ENCODE measurements at regions not wholly inside any gene's neighbourhood (a gene's known extent, or its start where the extent isn't known, plus 50 kb on each side); places are given as distances from the start of the nearest gene placed in this dataset.

- Histone ChIP-seq H3K27ac (no peak overlapping the region), H3K36me3 (ENCODE audit: low read depth) (no peaks in the 10 kb centered on the region), H3K79me2 (ENCODE audit: insufficient read depth) (no peaks in the 10 kb centered on the region), H3K9me2 (ENCODE audit: insufficient read depth) (no peaks in the 10 kb centered on the region), H3K27me3 (replicated peaks; ENCODE audit: insufficient read depth) (0 out of 2 replicates have a peak, but pooled peaks cover 2% of the 10 kb centered on the region), H3K4me3 (no peak overlapping the region), H4K20me1 (ENCODE audit: insufficient read depth) (no peaks in the 10 kb centered on the region), H2AFZ (no peak overlapping the region), H3F3A (ENCODE audit: insufficient read depth) (no peaks in the 10 kb centered on the region), H3K9me3 (ENCODE audit: low read depth) (no peaks in the 10 kb centered on the region), H3K4me1 (ENCODE audit: insufficient read depth) (peaks cover 3% of the 10 kb centered on the region; the same call in 1 of the 2 replicates), H3K4me2 (ENCODE audit: unreplicated experiment) (no peak overlapping the region), H3K9ac (no peak overlapping the region)
- in situ Hi-C loops (cut with MboI), result no loop called here
- TF ChIP-seq EZH2phosphoT487 (IDR thresholded peaks at IDR 0.05; ENCODE audit: insufficient read depth, low read depth), result no peak
- no peak for TF ChIP-seq EZH2 (IDR thresholded peaks at IDR 0.05; ENCODE audit: insufficient read depth, poor library complexity, severe bottlenecking)
- DNase-seq, result peak; percentile 69
- WGBS, 2 experiments (ENCODE audit: low coverage in 1 of 2, low lambda C conversion rate in 2 of 2, missing lambda C conversion rate in 2 of 2), result 72 to 75% methylated on average over 9 of the region's 9 CpGs
Measured at GRCh38 chr4:151887031-151887815, 126.4 kb upstream of the GATB start.

DNA sequence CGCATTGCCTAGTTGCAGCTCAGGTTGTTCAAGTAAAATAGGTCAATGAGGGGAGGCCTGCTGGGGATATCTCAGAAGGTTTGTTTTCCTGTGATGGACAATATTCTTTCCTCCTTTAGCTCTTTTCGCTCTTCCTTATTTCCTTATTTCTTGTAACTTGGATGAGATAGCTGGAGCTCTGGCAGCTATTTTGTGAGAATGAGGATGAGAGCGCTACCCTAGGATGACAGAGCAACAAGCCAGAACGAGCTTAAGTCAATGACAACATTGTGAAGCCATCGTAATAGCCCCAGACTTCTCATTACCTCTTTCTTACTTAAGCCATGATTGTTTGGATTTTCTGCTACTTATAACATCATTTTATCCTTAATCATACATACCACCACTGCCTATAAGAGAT lies 124.3 kb upstream of the GATB start:
- H3K9me3 ChIP-seq (ENCODE audit: low read depth), result no peaks in the 10 kb centered on the region
- no peak overlapping the region for H2AFZ ChIP-seq
- no peak overlapping the region for H3K27ac ChIP-seq
- H3K4me1 ChIP-seq (ENCODE audit: insufficient read depth), result peaks cover 3% of the 10 kb centered on the region; the same call in 1 of the 2 replicates
- H3F3A ChIP-seq (ENCODE audit: insufficient read depth), result no peaks in the 10 kb centered on the region
- H3K9ac ChIP-seq, result no peak overlapping the region
- no peaks in the 10 kb centered on the region; the same call in 1 of the 2 replicates for H3K27me3 ChIP-seq (replicated peaks; ENCODE audit: insufficient read depth)
- in situ Hi-C loops (cut with MboI), result no loop called here
- no peak for TF ChIP-seq EZH2 (IDR thresholded peaks at IDR 0.05; ENCODE audit: insufficient read depth, poor library complexity, severe bottlenecking)
- no peak for TF ChIP-seq EZH2phosphoT487 (IDR thresholded peaks at IDR 0.05; ENCODE audit: insufficient read depth, low read depth)
- H3K9me2 ChIP-seq (ENCODE audit: insufficient read depth), result no peaks in the 10 kb centered on the region
- WGBS, 2 experiments (ENCODE audit: low coverage in 1 of 2, low lambda C conversion rate in 2 of 2, missing lambda C conversion rate in 2 of 2), result 79 to 82% methylated on average over 5 of the region's 5 CpGs
- no peaks in the 10 kb centered on the region for H4K20me1 ChIP-seq (ENCODE audit: insufficient read depth)
- H3K4me2 ChIP-seq (ENCODE audit: unreplicated experiment), result no peak overlapping the region
- H3K79me2 ChIP-seq (ENCODE audit: insufficient read depth), result no peaks in the 10 kb centered on the region
- H3K4me3 ChIP-seq, result no peak overlapping the region
- DNase-seq, result no peak
- no peaks in the 10 kb centered on the region for H3K36me3 ChIP-seq (ENCODE audit: low read depth)

DNA sequence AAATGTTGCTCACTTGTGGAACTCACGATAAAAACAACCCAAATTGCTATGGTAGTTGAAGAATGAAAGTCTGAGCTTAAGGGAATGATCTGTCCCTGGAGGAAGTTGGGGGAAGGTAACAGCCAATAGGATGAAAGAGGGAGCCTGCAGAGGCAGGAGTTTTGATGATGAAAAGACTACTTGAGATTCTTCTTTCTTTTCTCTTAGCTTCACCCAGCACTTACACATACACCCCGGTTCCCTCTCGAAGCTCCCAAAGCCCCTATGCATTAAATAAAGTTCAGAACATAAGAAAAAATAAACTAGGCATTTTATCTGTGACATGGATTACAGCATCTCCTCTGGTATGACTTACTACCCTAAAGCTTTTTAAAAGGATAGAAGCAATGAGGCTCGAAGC lies 122.9 kb upstream of the GATB start:
- peaks cover 3% of the 10 kb centered on the region; the same call in 1 of the 2 replicates for H3K4me1 ChIP-seq (ENCODE audit: insufficient read depth)
- WGBS, 2 experiments (ENCODE audit: low coverage in 1 of 2, low lambda C conversion rate in 2 of 2, missing lambda C conversion rate in 2 of 2), result 62 to 78% methylated on average over 4 of the region's 4 CpGs
- H3K79me2 ChIP-seq (ENCODE audit: insufficient read depth), result no peaks in the 10 kb centered on the region
- H3K4me3 ChIP-seq, result no peak overlapping the region
- no peaks in the 10 kb centered on the region for H3K36me3 ChIP-seq (ENCODE audit: low read depth)
- DNase-seq, result no peak
- H3K4me2 ChIP-seq (ENCODE audit: unreplicated experiment), result no peak overlapping the region
- in situ Hi-C loops (cut with MboI), result no loop called here
- no peaks in the 10 kb centered on the region for H4K20me1 ChIP-seq (ENCODE audit: insufficient read depth)
- H3K9me2 ChIP-seq (ENCODE audit: insufficient read depth), result no peaks in the 10 kb centered on the region
- no peak overlapping the region for H3K27ac ChIP-seq
- TF ChIP-seq EZH2 (IDR thresholded peaks at IDR 0.05; ENCODE audit: insufficient read depth, poor library complexity, severe bottlenecking), result no peak
- no peak for TF ChIP-seq EZH2phosphoT487 (IDR thresholded peaks at IDR 0.05; ENCODE audit: insufficient read depth, low read depth)
- H3K9ac ChIP-seq, result no peak overlapping the region
- no peaks in the 10 kb centered on the region for H3F3A ChIP-seq (ENCODE audit: insufficient read depth)
- no peak overlapping the region for H2AFZ ChIP-seq
- no peaks in the 10 kb centered on the region; the same call in 1 of the 2 replicates for H3K27me3 ChIP-seq (replicated peaks; ENCODE audit: insufficient read depth)
- H3K9me3 ChIP-seq (ENCODE audit: low read depth), result no peaks in the 10 kb centered on the region

DNA sequence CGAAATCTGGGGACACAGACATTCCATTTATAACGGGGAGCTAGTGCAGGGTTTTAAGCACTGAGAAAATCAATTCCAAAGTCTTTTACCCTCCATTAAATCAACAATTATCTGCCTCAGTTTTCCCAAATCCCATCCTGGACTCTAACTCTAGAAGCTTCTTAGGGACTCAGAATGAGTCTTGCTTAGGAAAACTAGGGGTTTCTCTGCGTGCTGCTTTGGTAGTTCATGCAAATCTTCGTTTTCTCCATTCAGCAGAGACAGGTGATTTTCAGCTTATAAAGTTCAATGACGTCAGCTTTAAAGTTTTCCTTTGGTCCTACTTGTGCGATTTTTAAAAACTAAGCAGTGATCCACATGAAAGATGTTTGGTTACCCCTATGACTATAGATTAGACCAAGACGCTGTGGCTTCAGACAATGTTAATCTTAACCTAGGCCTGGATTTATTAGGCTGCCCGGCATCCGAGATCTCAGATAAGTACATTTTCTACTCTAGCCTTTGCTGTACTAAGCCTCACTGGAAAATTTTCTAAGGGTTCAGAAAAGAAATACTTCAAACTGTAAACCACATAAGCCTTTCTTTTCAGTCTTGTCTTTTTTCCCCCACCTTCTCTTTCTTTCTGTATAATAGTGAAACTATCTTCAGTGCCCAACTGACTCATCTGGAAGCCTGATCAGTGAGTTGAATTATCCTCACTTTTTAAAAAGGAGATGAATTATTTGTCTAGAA lies 121.4 kb upstream of the GATB start:
- Histone ChIP-seq H2AFZ (no peak overlapping the region), H4K20me1 (ENCODE audit: insufficient read depth) (no peaks in the 10 kb centered on the region), H3K27me3 (replicated peaks; ENCODE audit: insufficient read depth) (no peaks in the 10 kb centered on the region; the same call in 1 of the 2 replicates), H3K27ac (no peak overlapping the region), H3K4me2 (ENCODE audit: unreplicated experiment) (no peak overlapping the region), H3K9me3 (ENCODE audit: low read depth) (no peaks in the 10 kb centered on the region), H3K79me2 (ENCODE audit: insufficient read depth) (no peaks in the 10 kb centered on the region), H3K36me3 (ENCODE audit: low read depth) (no peaks in the 10 kb centered on the region), H3K4me3 (no peak overlapping the region), H3K4me1 (ENCODE audit: insufficient read depth) (no peaks in the 10 kb centered on the region), H3K9ac (no peak overlapping the region), H3K9me2 (ENCODE audit: insufficient read depth) (no peaks in the 10 kb centered on the region), H3F3A (ENCODE audit: insufficient read depth) (no peaks in the 10 kb centered on the region)
- 82 to 89% methylated on average over 9 of the region's 9 CpGs for WGBS, 2 experiments (ENCODE audit: low coverage in 1 of 2, low lambda C conversion rate in 2 of 2, missing lambda C conversion rate in 2 of 2)
- in situ Hi-C loops (cut with MboI), result no loop called here
- DNase-seq, result no peak
- TF ChIP-seq EZH2phosphoT487 (IDR thresholded peaks at IDR 0.05; ENCODE audit: insufficient read depth, low read depth), result no peak
- no peak for TF ChIP-seq EZH2 (IDR thresholded peaks at IDR 0.05; ENCODE audit: insufficient read depth, poor library complexity, severe bottlenecking)

Data from GM23248 (cell line).